Liver (tissue), 3 donors: ENCODE measurements at regions not wholly inside any gene's neighbourhood (a gene's known extent, or its start where the extent isn't known, plus 50 kb on each side); places are given as distances from the start of the nearest gene placed in this dataset.

Experiments used
- CTCF ChIP-seq: fragments of 150-350 bp; IDR thresholded peaks from 2 replicates; pipeline ENCODE4 v1.5.1; 2017; ENCODE audit warnings: improper control_type of control experiment, low read depth, low read length; ENCODE audit not compliant: missing input control
- FOXA1 ChIP-seq: IDR thresholded peaks from 2 replicates; pipeline ENCODE4 v1.6.1; 2016; ENCODE audit warnings: antibody characterized with exemption
- GABPA ChIP-seq, 2 donors: IDR thresholded peaks in 1 of 2; conservative IDR thresholded peaks in 1 of 2; 2 replicates each; pipeline ENCODE4 v1.6.1; 2016; ENCODE audit warnings: antibody characterized with exemption in 2 of 2, mild to moderate bottlenecking in 1 of 2, moderate library complexity in 1 of 2
- HNF4G ChIP-seq: IDR thresholded peaks from 2 replicates; pipeline ENCODE4 v1.6.1; 2016; ENCODE audit warnings: antibody characterized with exemption
- JUND ChIP-seq, 2 donors: IDR thresholded peaks; 2 replicates each; pipeline ENCODE4 v1.6.1; 2016; ENCODE audit warnings: antibody characterized with exemption in 2 of 2
- MAX ChIP-seq: IDR thresholded peaks from 2 replicates; pipeline ENCODE4 v1.6.1; 2016; ENCODE audit warnings: antibody characterized with exemption
- RAD21 ChIP-seq, 2 donors: IDR thresholded peaks; 2 replicates each; pipeline ENCODE4 v1.6.1; 2016; ENCODE audit warnings: antibody characterized with exemption in 2 of 2, mild to moderate bottlenecking in 2 of 2
- REST ChIP-seq: IDR thresholded peaks from 2 replicates; pipeline ENCODE4 v1.6.1; 2016; ENCODE audit warnings: antibody characterized with exemption, mild to moderate bottlenecking
- RXRA ChIP-seq, 2 donors: IDR thresholded peaks; 2 replicates each; pipeline ENCODE4 v1.6.1; 2017 to 2018; ENCODE audit warnings: antibody characterized with exemption in 2 of 2, mild to moderate bottlenecking in 1 of 2
- SP1 ChIP-seq: IDR thresholded peaks from 2 replicates; pipeline ENCODE4 v1.6.1; 2018; ENCODE audit warnings: antibody characterized with exemption, mild to moderate bottlenecking
- TAF1 ChIP-seq: conservative IDR thresholded peaks from 2 replicates; pipeline ENCODE4 v1.6.1; 2016; ENCODE audit warnings: antibody characterized with exemption, mild to moderate bottlenecking
- YY1 ChIP-seq: IDR thresholded peaks from 2 replicates; pipeline ENCODE4 v1.6.1; 2016; ENCODE audit warnings: antibody characterized with exemption, mild to moderate bottlenecking
- TF ChIP-seq, protein P1 (sequence below): IDR thresholded peaks from 2 replicates; pipeline ENCODE4 v1.6.1; 2016; ENCODE audit warnings: antibody characterized with exemption
- TF ChIP-seq, protein P2 (sequence below): IDR thresholded peaks from 2 replicates; pipeline ENCODE4 v1.6.1; 2016; ENCODE audit warnings: antibody characterized with exemption
- donor health status: healthy.
- donor health status: healthy.

- TF ChIP-seq CTCF (no peak), RXRA (IDR thresholded peaks at IDR 0.05) (no peak), MAX (no peak), RAD21 (IDR thresholded peaks at IDR 0.05) (no peak), REST (no peak), GABPA (IDR thresholded peaks at IDR 0.05 in 1 of 2, conservative IDR thresholded peaks at IDR 0.05 in 1 of 2) (no peak), JUND (IDR thresholded peaks at IDR 0.05) (no peak), SP1 (no peak), TAF1 (no peak), YY1 (no peak), HNF4G (no peak), FOXA1 (no peak)
- TF ChIP-seq, protein P1, sequence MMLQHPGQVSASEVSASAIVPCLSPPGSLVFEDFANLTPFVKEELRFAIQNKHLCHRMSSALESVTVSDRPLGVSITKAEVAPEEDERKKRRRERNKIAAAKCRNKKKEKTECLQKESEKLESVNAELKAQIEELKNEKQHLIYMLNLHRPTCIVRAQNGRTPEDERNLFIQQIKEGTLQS, result no peak
- TF ChIP-seq, protein P2, sequence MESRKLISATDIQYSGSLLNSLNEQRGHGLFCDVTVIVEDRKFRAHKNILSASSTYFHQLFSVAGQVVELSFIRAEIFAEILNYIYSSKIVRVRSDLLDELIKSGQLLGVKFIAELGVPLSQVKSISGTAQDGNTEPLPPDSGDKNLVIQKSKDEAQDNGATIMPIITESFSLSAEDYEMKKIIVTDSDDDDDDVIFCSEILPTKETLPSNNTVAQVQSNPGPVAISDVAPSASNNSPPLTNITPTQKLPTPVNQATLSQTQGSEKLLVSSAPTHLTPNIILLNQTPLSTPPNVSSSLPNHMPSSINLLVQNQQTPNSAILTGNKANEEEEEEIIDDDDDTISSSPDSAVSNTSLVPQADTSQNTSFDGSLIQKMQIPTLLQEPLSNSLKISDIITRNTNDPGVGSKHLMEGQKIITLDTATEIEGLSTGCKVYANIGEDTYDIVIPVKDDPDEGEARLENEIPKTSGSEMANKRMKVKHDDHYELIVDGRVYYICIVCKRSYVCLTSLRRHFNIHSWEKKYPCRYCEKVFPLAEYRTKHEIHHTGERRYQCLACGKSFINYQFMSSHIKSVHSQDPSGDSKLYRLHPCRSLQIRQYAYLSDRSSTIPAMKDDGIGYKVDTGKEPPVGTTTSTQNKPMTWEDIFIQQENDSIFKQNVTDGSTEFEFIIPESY, result no peak
These were observed 386.4 kb upstream of the RPS6KA3 start for GRCh38 chrX:20653070-20653469.
